GM18873 (cell line): ENCODE measurements at regions not wholly inside any gene's neighbourhood (a gene's known extent, or its start where the extent isn't known, plus 50 kb on each side); places are given as distances from the start of the nearest gene placed in this dataset.

Source experiments
- ATAC-seq: cut with Tn5 transposase; IDR thresholded peaks from one replicate; pipeline ENCODE4 v1.9.1; 2021; ENCODE audit warnings: mild to moderate bottlenecking, moderate library complexity, moderate number of reproducible peaks; ENCODE audit not compliant: unreplicated experiment, low FRiP score

GRCh38 chr4:71236226-71236625 lies 102.6 kb upstream of the SLC4A4 start:
- ATAC-seq = no peak

- no peak for ATAC-seq
These were observed 101.2 kb upstream of the SLC4A4 start for GRCh38 chr4:71237641-71238040.

GRCh38 chr4:71239365-71239764 lies 99.5 kb upstream of the SLC4A4 start:
- no peak for ATAC-seq

GRCh38 chr4:71240094-71240493 lies 98.7 kb upstream of the SLC4A4 start:
- no peak for ATAC-seq

- ATAC-seq = no peak
These were observed 97.1 kb upstream of the SLC4A4 start for GRCh38 chr4:71241501-71242288.

- ATAC-seq = no peak
These were observed 95.6 kb upstream of the SLC4A4 start for GRCh38 chr4:71243091-71243833.

GRCh38 chr4:71247706-71248105 lies 91.1 kb upstream of the SLC4A4 start:
- ATAC-seq = no peak

GRCh38 chr4:71251261-71251660 lies 87.6 kb upstream of the SLC4A4 start:
- no peak for ATAC-seq

- no peak for ATAC-seq
These were observed 85.3 kb upstream of the SLC4A4 start for GRCh38 chr4:71253545-71253944.

- no peak for ATAC-seq
These were observed 84.3 kb upstream of the SLC4A4 start for GRCh38 chr4:71254451-71255012.

- no peak for ATAC-seq
These were observed 82.8 kb upstream of the SLC4A4 start for GRCh38 chr4:71255976-71256375.

- no peak for ATAC-seq
These were observed 81.1 kb upstream of the SLC4A4 start for GRCh38 chr4:71257761-71258160.

GRCh38 chr4:71258323-71258722 lies 80.5 kb upstream of the SLC4A4 start:
- ATAC-seq = no peak

GRCh38 chr4:71259280-71259679 lies 79.5 kb upstream of the SLC4A4 start:
- no peak for ATAC-seq

- no peak for ATAC-seq
These were observed 78.9 kb upstream of the SLC4A4 start for GRCh38 chr4:71259911-71260331.

GRCh38 chr4:71260544-71260943 lies 78.3 kb upstream of the SLC4A4 start:
- no peak for ATAC-seq

- no peak for ATAC-seq
These were observed 77.8 kb upstream of the SLC4A4 start for GRCh38 chr4:71261001-71261400.

GRCh38 chr4:71261633-71262121 lies 77.1 kb upstream of the SLC4A4 start:
- peak; percentile 36 for ATAC-seq

GRCh38 chr4:71262161-71262560 lies 76.7 kb upstream of the SLC4A4 start:
- ATAC-seq = no peak

GRCh38 chr4:71266090-71266794 lies 72.6 kb upstream of the SLC4A4 start:
- no peak for ATAC-seq

GRCh38 chr4:71267244-71267643 lies 71.6 kb upstream of the SLC4A4 start:
- no peak for ATAC-seq
